K562 (cell line): ENCODE measurements at regions not wholly inside any gene's neighbourhood (a gene's known extent, or its start where the extent isn't known, plus 50 kb on each side); places are given as distances from the start of the nearest gene placed in this dataset.

Experiments used
- ATAC-seq: fragments of 200-7000 bp; cut with Tn5 transposase; 3 replicates; pipeline ENCODE4 v1.9.1; 2020; ENCODE audit warnings: moderate library complexity
- BruUV-seq: library from RNA; stranded (reverse); fragments of 400-500 nt; replicated peaks from 2 replicates; lab custom pipeline; 2021; lab: Mats Ljungman, UMichigan
- CTCF ChIA-PET: fragments of 300-600 bp; formaldehyde crosslinking; extraction: SDS; loops from one replicate; lab custom pipeline; 2021; ENCODE audit warnings: low intra/inter-chr PET ratio; lab: Yijun Ruan, JAX
- POLR2A ChIA-PET: fragments of 300-600, 350-650 bp; sonication (Branson Sonifier 250); formaldehyde crosslinking; extraction: SDS; loops from one replicate; lab custom pipeline; 2021; ENCODE audit warnings: antibody characterized with exemption, inconsistent platforms; lab: Yijun Ruan, JAX
- DNase-seq, 4 experiments: peaks; one replicate each; pipeline versions ENCODE4 v3.0.0 to v3.0.0-alpha.2; 2011 to 2018; ENCODE audit warnings: low spot score in 3 of 4, mixed read lengths in 3 of 4; ENCODE audit errors: extremely low read depth in 1 of 4
- FAIRE-seq: peaks from 2 replicates; lab custom pipeline; 2011; peaks lifted over from hg19 to GRCh38; lab: Jason Lieb, UNC
- H2AFZ ChIP-seq: 2 replicates; pipeline ENCODE4 v1.6.0; 2011; ENCODE audit warnings: low read depth, low read length, control low read depth, inconsistent platforms
- H3K27ac ChIP-seq: fragments of 200-600 bp; 3 replicates; pipeline ENCODE4 v1.8.0; 2011; ENCODE audit warnings: low read depth, mild to moderate bottlenecking, control low read depth, inconsistent platforms, low read length, moderate library complexity, mixed read lengths; ENCODE audit errors: extremely low read depth
- H3K27me3 ChIP-seq, 2 experiments: fragments of 300-600 bp in 1 of 2; 2 replicates in 1 of 2; 3 replicates in 1 of 2; pipeline versions ENCODE4 v1.6.0 to v1.8.0; 2011; ENCODE audit warnings: inconsistent platforms in 2 of 2, low read length in 2 of 2, mild to moderate bottlenecking in 1 of 2, mixed read lengths in 1 of 2, moderate library complexity in 1 of 2; ENCODE audit not compliant: control insufficient read depth in 2 of 2, insufficient read depth in 2 of 2
- H3K36me3 ChIP-seq: fragments of 300-600 bp; 3 replicates; pipeline ENCODE4 v1.8.0; 2011; ENCODE audit warnings: mild to moderate bottlenecking, low read length, inconsistent platforms; ENCODE audit not compliant: control insufficient read depth, insufficient read depth
- H3K4me1 ChIP-seq, 2 experiments: fragments of 200-600 bp in 1 of 2; replicated peaks in 1 of 2; 2 replicates in 1 of 2; 3 replicates in 1 of 2; pipeline versions ENCODE4 v1.5.1 to v1.8.0; 2011; ENCODE audit warnings: inconsistent platforms in 2 of 2, low read length in 2 of 2, mild to moderate bottlenecking in 1 of 2, mixed read lengths in 1 of 2, moderate library complexity in 1 of 2; ENCODE audit not compliant: control insufficient read depth in 2 of 2, insufficient read depth in 2 of 2
- H3K4me2 ChIP-seq: 2 replicates; pipeline ENCODE4 v1.6.1; 2011; ENCODE audit warnings: low read length, control low read depth, inconsistent platforms, mixed read lengths; ENCODE audit not compliant: insufficient read depth
- H3K4me3 ChIP-seq: fragments of 200-600 bp; sonication (generic), shearing (Covaris generic); 2 replicates; pipeline ENCODE4 v1.5.1; 2016; ENCODE audit warnings: control low read depth, inconsistent platforms
- H3K79me2 ChIP-seq: fragments of 200-600 bp; 3 replicates; pipeline ENCODE4 v1.8.0; 2011; ENCODE audit warnings: low read length, inconsistent platforms; ENCODE audit not compliant: control insufficient read depth, insufficient read depth
- H3K9ac ChIP-seq, 2 experiments: 2 replicates each; pipeline versions ENCODE4 v1.6.0 to v1.6.1; 2011; ENCODE audit warnings: low read depth in 2 of 2, low read length in 2 of 2, control low read depth in 1 of 2, inconsistent platforms in 1 of 2, mild to moderate bottlenecking in 1 of 2, mixed read lengths in 1 of 2; ENCODE audit not compliant: insufficient read depth in 1 of 2
- H3K9me1 ChIP-seq: one replicate; pipeline ENCODE4 v1.6.0; 2011; ENCODE audit warnings: inconsistent platforms, mild to moderate bottlenecking, low read length, moderate library complexity; ENCODE audit not compliant: control insufficient read depth, insufficient read depth
- H3K9me3 ChIP-seq: replicated peaks from 2 replicates; pipeline ENCODE4 v1.5.1; 2011; ENCODE audit warnings: low read depth, low read length, inconsistent platforms; ENCODE audit not compliant: control insufficient read depth, insufficient read depth
- H4K20me1 ChIP-seq: replicated peaks from 2 replicates; pipeline ENCODE4 v1.6.1; 2011; ENCODE audit warnings: low read length, inconsistent platforms, mixed read lengths; ENCODE audit not compliant: control insufficient read depth, insufficient read depth
- CBX3 ChIP-seq, 2 experiments: IDR thresholded peaks; 1 replicate in 1 of 2; 2 replicates in 1 of 2; pipeline ENCODE4 v1.6.1; 2012; ENCODE audit warnings: inconsistent platforms in 2 of 2, low read length in 2 of 2, borderline replicate concordance in 1 of 2, control low read depth in 1 of 2
- DEAF1 ChIP-seq: fragments of 450-650 bp; formaldehyde crosslinking; IDR thresholded peaks from 2 replicates; pipeline ENCODE4 v1.4.0; 2020; ENCODE audit warnings: mild to moderate bottlenecking, moderate library complexity
- ILK ChIP-seq: fragments of 450-650 bp; IDR thresholded peaks from 2 replicates; pipeline ENCODE4 v1.6.1; 2016; ENCODE audit warnings: missing genetic modification characterization, low read depth, mild to moderate bottlenecking, missing compliant biosample characterization, moderate library complexity, borderline replicate concordance
- MXI1 ChIP-seq: IDR thresholded peaks from 2 replicates; pipeline ENCODE4 v1.6.1; 2011; ENCODE audit warnings: low read depth, mild to moderate bottlenecking, improper control_type of control experiment, low read length
- NRF1 ChIP-seq, 2 experiments: fragments of 450-650 bp; IDR thresholded peaks in 1 of 2; conservative IDR thresholded peaks in 1 of 2; 2 replicates each; pipeline ENCODE4 v1.6.1; 2014; ENCODE audit warnings: mild to moderate bottlenecking in 2 of 2
- PATZ1 ChIP-seq: fragments of 250-450 bp; sonication (Bioruptor Pico); IDR thresholded peaks from 2 replicates; pipeline ENCODE4 v1.5.0; 2020; ENCODE audit warnings: mild to moderate bottlenecking, borderline replicate concordance
- SMAD3 ChIP-seq: fragments of 450-650 bp; formaldehyde crosslinking; conservative IDR thresholded peaks from 2 replicates; pipeline ENCODE4 v1.4.0; 2020; ENCODE audit warnings: mild to moderate bottlenecking
- SREBF1 ChIP-seq: fragments of 150-350 bp; IDR thresholded peaks from 2 replicates; pipeline ENCODE4 v1.6.1; 2014; ENCODE audit warnings: antibody characterized with exemption, low read depth, low read length, borderline replicate concordance
- STAT6 ChIP-seq: sonication (generic); formaldehyde crosslinking; IDR thresholded peaks from 2 replicates; pipeline ENCODE4 v1.8.1; 2023; ENCODE audit warnings: mild to moderate bottlenecking, missing genetic modification reagents
- ZNF121 ChIP-seq: sonication (generic); formaldehyde crosslinking; conservative IDR thresholded peaks from 2 replicates; pipeline ENCODE4 v1.8.0; 2022; ENCODE audit warnings: missing genetic modification reagents
- ZNF668 ChIP-seq: fragments of 250-450 bp; sonication (Bioruptor Pico); IDR thresholded peaks from 2 replicates; pipeline ENCODE4 v1.8.0; 2022; ENCODE audit warnings: mild to moderate bottlenecking, inconsistent platforms
- ZSCAN29 ChIP-seq: fragments of 450-650 bp; IDR thresholded peaks from 2 replicates; pipeline ENCODE4 v1.6.1; 2017
- WGBS: fragments of 100-300 bp; shearing (Covaris generic); methylation state at CpG from one replicate; pipeline ENCODE4 v1.1.6; 2016; ENCODE audit warnings: low coverage, mixed read lengths; ENCODE audit not compliant: insufficient coverage; ENCODE audit errors: missing lambda C conversion rate; 5-methylcytosine and 5-hydroxymethylcytosine counted together
- in situ Hi-C: fragments of 300-500 bp; cut with MboI; formaldehyde crosslinking; loops from 4 replicates; pipeline ENCODE4 v1.15.0; 2018; ENCODE audit warnings: inconsistent platforms, mixed read lengths
- intact Hi-C: fragments of 100-400 bp; cut with micrococcal nuclease; formaldehyde crosslinking; loops from 2 replicates; pipeline ENCODE4 v1.14.2; 2022

GRCh38 chr14:84969501-84969900, 560.4 kb upstream of the FLRT2 start:
- TF ChIP-seq DEAF1 (CRISPR knock-in tag) (no peak), ZSCAN29 (no peak), PATZ1 (CRISPR knock-in tag) (no peak), SREBF1 (no peak), CBX3 (IDR thresholded peaks at IDR 0.05; ENCODE audit: borderline replicate concordance in 1 of 2, low read length in 2 of 2) (no peak), ILK (tag) (no peak), ZNF668 (no peak), ZNF121 (CRISPR knock-in tag) (no peak), MXI1 (no peak), NRF1 (conservative IDR thresholded peaks at IDR 0.05 in 1 of 2, IDR thresholded peaks at IDR 0.05 in 1 of 2) (no peak), STAT6 (no peak), SMAD3 (CRISPR knock-in tag) (no peak)
- Histone ChIP-seq H3K9me1 (no peaks in the 10 kb centered on the region), H3K9ac (no peak overlapping the region), H3K36me3 (no peaks in the 10 kb centered on the region), H2AFZ (no peak overlapping the region), H3K4me2 (no peak overlapping the region), H3K4me3 (no peak overlapping the region), H4K20me1 (no peaks in the 10 kb centered on the region), H3K27me3 (no peaks in the 10 kb centered on the region), H3K9me3 (no peaks in the 10 kb centered on the region), H3K4me1 (no peaks in the 10 kb centered on the region), H3K79me2 (no peaks in the 10 kb centered on the region), H3K27ac (no peak overlapping the region)
- WGBS, result 0% methylated on average over 4 of the region's 4 CpGs
- no TSS peak for BruUV-seq
- ChIA-PET POLR2A (no interaction called here), CTCF (no interaction called here)
- intact Hi-C loops, result no loop called here
- in situ Hi-C loops, result no loop called here
- DNase-seq (no peak), FAIRE-seq (no peak), ATAC-seq (no peak)
